ENCODE measurements at regions not wholly inside any gene's neighbourhood (a gene's known extent, or its start where the extent isn't known, plus 50 kb on each side); places are given as distances from the start of the nearest gene placed in this dataset.

GRCh38 chr3:181086011-181086410 lies 96.5 kb upstream of the DNAJC19 start:
- ATAC-seq (no peak), DNase-seq (no peak)
- Mint-ChIP-seq H3K4me1 (no peaks in the 10 kb centered on the region), H3K27me3 (peaks cover 2% of the 10 kb centered on the region), H3K9me3 (no peaks in the 10 kb centered on the region), H3K27ac (no peak overlapping the region), H3K36me3 (ENCODE audit: low read depth) (no peaks in the 10 kb centered on the region), H3K4me3 (no peak overlapping the region)

DNA sequence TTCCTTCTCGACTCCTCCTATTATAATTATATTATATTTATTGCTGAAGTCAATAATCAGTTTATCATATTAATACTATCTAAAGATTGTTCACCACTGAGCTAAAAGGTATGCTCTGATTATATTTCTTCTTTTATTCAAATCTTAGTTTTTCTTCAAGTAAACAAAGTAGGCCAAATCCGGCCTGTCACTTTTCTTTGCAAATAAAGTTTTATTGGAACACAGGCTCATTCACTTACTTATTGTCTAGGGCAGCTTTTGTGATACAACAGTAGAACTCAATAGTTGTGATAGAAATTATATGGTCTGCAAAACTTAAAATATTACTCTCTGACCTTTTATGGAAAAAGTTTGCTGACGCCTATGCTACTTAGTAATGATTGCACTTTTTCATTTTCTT lies 92.4 kb upstream of the DNAJC19 start:
- Mint-ChIP-seq H3K4me3 (no peak overlapping the region), H3K27me3 (no peaks in the 10 kb centered on the region), H3K36me3 (ENCODE audit: low read depth) (no peaks in the 10 kb centered on the region), H3K9me3 (no peaks in the 10 kb centered on the region), H3K27ac (no peak overlapping the region), H3K4me1 (no peaks in the 10 kb centered on the region)
- no peak for DNase-seq
- ATAC-seq = no peak

GRCh38 chr3:181076558-181076957 lies 87.0 kb upstream of the DNAJC19 start:
- no peaks in the 10 kb centered on the region for H3K36me3 Mint-ChIP-seq (ENCODE audit: low read depth)
- no peak overlapping the region for H3K27ac Mint-ChIP-seq
- no peaks in the 10 kb centered on the region for H3K27me3 Mint-ChIP-seq
- peaks cover 22% of the 10 kb centered on the region for H3K9me3 Mint-ChIP-seq
- DNase-seq = no peak
- no peak for ATAC-seq
- no peak overlapping the region for H3K4me3 Mint-ChIP-seq
- no peaks in the 10 kb centered on the region for H3K4me1 Mint-ChIP-seq

DNA sequence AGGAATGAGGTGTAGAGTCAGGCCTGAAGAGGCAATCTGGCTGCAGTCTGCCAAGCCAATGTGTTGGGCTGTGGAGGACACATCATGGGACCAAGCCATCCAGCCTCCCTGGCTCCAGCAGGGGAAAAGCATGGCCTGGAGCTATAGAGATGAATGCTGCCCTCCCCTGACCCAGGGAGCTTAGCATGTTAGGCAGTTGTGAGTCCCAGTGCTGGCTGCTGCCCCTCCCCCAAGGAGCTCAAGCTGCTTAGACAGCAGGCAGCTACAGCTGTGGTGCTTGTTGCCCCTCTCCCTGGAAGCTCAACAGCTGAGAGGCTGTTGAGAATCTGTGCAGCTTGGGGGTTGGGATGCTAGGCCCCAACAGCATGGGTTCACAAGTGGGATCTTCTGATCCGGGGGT lies 85.6 kb upstream of the DNAJC19 start:
- no peaks in the 10 kb centered on the region for H3K36me3 Mint-ChIP-seq (ENCODE audit: low read depth)
- H3K4me3 Mint-ChIP-seq = no peak overlapping the region
- H3K9me3 Mint-ChIP-seq = peaks cover 25% of the 10 kb centered on the region

DNA sequence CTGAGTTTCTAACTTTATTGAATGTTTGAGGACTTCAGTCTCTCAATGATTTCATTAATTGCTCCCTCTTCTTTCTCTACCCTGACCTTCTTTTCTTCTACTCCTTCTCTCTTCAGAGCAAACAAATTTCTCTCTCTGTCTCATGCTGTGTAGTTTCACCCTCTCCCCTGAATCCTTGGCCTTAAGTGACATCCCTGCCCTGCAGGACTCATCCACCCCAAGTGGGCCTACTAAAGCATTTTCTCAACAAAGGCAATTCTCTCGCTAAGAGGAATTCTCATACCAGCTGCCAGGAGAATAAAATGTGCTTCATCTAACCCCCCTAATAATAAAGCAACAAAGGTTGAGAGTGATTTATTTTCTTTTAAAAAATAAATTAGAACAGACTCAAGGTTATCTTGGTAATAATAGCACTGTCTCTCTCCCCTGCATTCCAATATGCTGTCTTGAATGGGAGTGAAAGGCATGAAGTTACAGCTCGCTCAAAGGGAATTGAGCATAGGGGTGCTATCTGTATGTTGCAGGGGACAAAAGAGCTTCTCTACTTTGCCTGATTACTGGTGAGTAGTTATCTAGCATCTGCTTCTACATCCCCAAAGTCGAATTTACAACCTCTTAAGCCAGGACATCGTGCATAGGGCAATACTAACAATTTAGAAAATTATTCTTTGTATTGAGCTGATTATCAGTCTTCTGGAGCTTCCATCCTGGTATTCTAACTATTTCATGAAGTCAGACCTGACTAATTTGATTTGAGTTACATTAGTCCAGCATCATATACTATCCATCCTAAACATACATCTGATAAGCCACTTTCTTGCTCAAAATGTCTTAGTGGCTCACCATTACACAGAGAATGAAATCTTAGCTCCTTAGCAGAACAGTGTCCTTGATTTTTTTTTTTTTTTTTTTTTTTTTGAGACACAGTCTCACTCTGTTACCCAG lies 76.9 kb upstream of the DNAJC19 start:
- H3K9me3 Mint-ChIP-seq = peaks cover 1% of the 10 kb centered on the region
- DNase-seq = no peak
- H3K27ac Mint-ChIP-seq = no peak overlapping the region
- no peak overlapping the region for H3K4me3 Mint-ChIP-seq
- ATAC-seq = no peak
- H3K4me1 Mint-ChIP-seq = no peaks in the 10 kb centered on the region
- H3K36me3 Mint-ChIP-seq (ENCODE audit: low read depth) = no peaks in the 10 kb centered on the region
- H3K27me3 Mint-ChIP-seq = no peaks in the 10 kb centered on the region

More for the DNA sequence above, 85.6 kb upstream of the DNAJC19 start:
- H3K27me3 Mint-ChIP-seq = no peaks in the 10 kb centered on the region
- H3K27ac Mint-ChIP-seq = no peak overlapping the region
- DNase-seq (no peak), ATAC-seq (no peak)
- no peaks in the 10 kb centered on the region for H3K4me1 Mint-ChIP-seq

- H3K9me3 Mint-ChIP-seq = no peaks in the 10 kb centered on the region
- H3K36me3 Mint-ChIP-seq (ENCODE audit: low read depth) = no peaks in the 10 kb centered on the region
- no peaks in the 10 kb centered on the region for H3K27me3 Mint-ChIP-seq
- no peak overlapping the region for H3K4me3 Mint-ChIP-seq
- DNase-seq (no peak), ATAC-seq (no peak)
- no peak overlapping the region for H3K27ac Mint-ChIP-seq
- H3K4me1 Mint-ChIP-seq = no peaks in the 10 kb centered on the region
These were observed 66.7 kb upstream of the DNAJC19 start for GRCh38 chr3:181056136-181056732.

DNA sequence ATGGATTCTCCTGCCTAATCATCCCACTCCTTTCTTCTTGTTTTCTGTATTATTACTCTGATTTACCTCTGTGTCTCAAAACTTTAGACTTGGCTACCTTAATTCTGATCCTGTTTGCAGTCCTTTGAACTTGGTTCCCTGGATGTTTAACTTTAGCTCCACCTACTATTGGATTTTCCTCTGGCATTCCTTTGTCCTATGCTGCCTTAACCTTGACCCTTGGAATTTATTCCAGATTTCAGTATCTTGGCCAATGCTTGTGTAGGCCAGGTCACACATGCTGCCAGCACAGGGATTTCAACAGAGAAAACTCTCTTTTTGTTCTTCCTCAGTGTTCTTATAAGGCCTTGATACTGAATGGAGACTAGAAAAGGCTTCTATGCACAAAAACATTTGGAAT lies 65.0 kb upstream of the DNAJC19 start:
- H3K4me3 Mint-ChIP-seq = no peak overlapping the region
- H3K9me3 Mint-ChIP-seq = no peaks in the 10 kb centered on the region
- H3K36me3 Mint-ChIP-seq (ENCODE audit: low read depth) = no peaks in the 10 kb centered on the region
- ATAC-seq (no peak), DNase-seq (no peak)
- H3K27me3 Mint-ChIP-seq = no peaks in the 10 kb centered on the region
- H3K4me1 Mint-ChIP-seq = no peaks in the 10 kb centered on the region
- H3K27ac Mint-ChIP-seq = no peak overlapping the region

DNA sequence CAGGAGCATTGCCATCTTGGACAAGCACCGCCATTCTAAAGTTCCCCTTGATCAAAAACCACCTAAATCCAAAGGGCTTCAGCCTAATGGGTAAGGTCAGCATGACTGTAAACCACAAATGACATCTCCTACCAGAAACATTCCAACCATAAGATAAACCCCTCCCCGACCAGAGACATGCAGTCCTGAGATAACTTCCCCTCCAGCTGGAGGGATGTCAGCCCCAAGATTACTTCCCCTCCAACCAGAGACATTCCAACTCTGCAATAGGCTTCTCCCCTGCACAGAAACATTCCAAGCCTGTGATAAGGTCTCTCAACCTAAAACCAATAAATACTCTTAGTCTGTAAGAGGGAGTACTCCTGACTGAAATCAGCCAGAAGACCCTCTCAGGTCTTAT lies 62.7 kb upstream of the DNAJC19 start:
- peaks cover 5% of the 10 kb centered on the region for H3K27me3 Mint-ChIP-seq
- H3K36me3 Mint-ChIP-seq (ENCODE audit: low read depth) = no peaks in the 10 kb centered on the region
- H3K9me3 Mint-ChIP-seq = peaks cover 10% of the 10 kb centered on the region
- ATAC-seq (no peak), DNase-seq (no peak)
- no peak overlapping the region for H3K27ac Mint-ChIP-seq
- H3K4me1 Mint-ChIP-seq = no peaks in the 10 kb centered on the region
- no peak overlapping the region for H3K4me3 Mint-ChIP-seq

DNA sequence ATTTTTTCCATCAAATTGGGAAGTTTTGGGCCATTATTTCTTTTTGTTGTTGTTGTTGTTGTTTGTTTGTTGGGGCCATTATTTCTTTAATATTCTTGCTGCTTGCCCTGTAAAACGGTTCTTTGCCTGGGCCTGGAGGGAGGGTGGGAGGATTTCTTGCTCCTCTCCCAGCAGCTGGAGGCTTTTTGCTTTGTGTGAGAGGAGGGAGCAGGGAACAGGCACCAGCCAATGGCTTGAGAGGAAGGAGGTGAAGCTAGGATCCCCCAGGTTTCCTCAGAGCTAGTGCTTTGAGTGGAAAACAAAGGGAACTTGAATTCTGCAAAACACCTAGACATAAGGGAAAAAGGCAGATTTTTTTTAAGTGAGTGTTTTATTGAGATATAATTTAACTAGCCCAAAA lies 61.2 kb upstream of the DNAJC19 start:
- Mint-ChIP-seq H3K27me3 (peaks cover 5% of the 10 kb centered on the region), H3K4me3 (no peak overlapping the region), H3K27ac (no peak overlapping the region), H3K36me3 (ENCODE audit: low read depth) (no peaks in the 10 kb centered on the region), H3K4me1 (no peaks in the 10 kb centered on the region), H3K9me3 (peaks cover 14% of the 10 kb centered on the region)
- ATAC-seq (no peak), DNase-seq (no peak)

- H3K27ac Mint-ChIP-seq = no peak overlapping the region
- ATAC-seq = no peak
- H3K9me3 Mint-ChIP-seq = peaks cover 10% of the 10 kb centered on the region
- H3K4me1 Mint-ChIP-seq = no peaks in the 10 kb centered on the region
- peaks cover 2% of the 10 kb centered on the region for H3K36me3 Mint-ChIP-seq (ENCODE audit: low read depth)
- H3K27me3 Mint-ChIP-seq = no peaks in the 10 kb centered on the region
- no peak for DNase-seq
- no peak overlapping the region for H3K4me3 Mint-ChIP-seq
These were observed 50.5 kb upstream of the DNAJC19 start for GRCh38 chr3:181040030-181040429.

Data from activated naive CD8-positive, alpha-beta T cell treated with anti-CD3 and anti-CD28 coated beads, Interleukin-2, amount 50 U/mL, for 24 hours (primary cell).